HepG2 (cell line): ENCODE measurements at regions not wholly inside any gene's neighbourhood (a gene's known extent, or its start where the extent isn't known, plus 50 kb on each side); places are given as distances from the start of the nearest gene placed in this dataset.
A peak's percentile ranks its signal among the peaks of the same experiment; 100 is the strongest.

ENCODE experiments used
- ATAC-seq: fragments of 200-7000 bp; cut with Tn5 transposase; 3 replicates; pipeline ENCODE4 v1.9.1; 2020; ENCODE audit warnings: mild to moderate bottlenecking, moderate library complexity
- BruUV-seq: library from RNA; stranded (reverse); fragments of 400-500 nt; replicated peaks from 2 replicates; lab custom pipeline; 2021; lab: Mats Ljungman, UMichigan
- CTCF ChIA-PET: fragments of 300-600 bp; formaldehyde crosslinking; extraction: SDS; loops from one replicate; lab custom pipeline; 2021; ENCODE audit warnings: low total read pairs, inconsistent platforms, low intra/inter-chr PET ratio; lab: Yijun Ruan, JAX
- POLR2A ChIA-PET: fragments of 350-600 bp; sonication (Branson Sonifier 250); formaldehyde crosslinking; loops from one replicate; lab custom pipeline; 2020; ENCODE audit warnings: antibody characterized with exemption, inconsistent platforms; lab: Yijun Ruan, JAX
- DNase-seq: peaks from one replicate; pipeline ENCODE4 v3.0.0-alpha.2; 2015; ENCODE audit warnings: low spot score
- FAIRE-seq: peaks from 3 replicates; lab custom pipeline; 2011; peaks lifted over from hg19 to GRCh38; lab: Jason Lieb, UNC
- H2AFZ ChIP-seq: one replicate; pipeline ENCODE4 v1.6.1; 2011; ENCODE audit warnings: low read length, inconsistent platforms
- H3K27ac ChIP-seq: fragments of 300-600 bp; 3 replicates; pipeline ENCODE4 v1.8.0; 2011; ENCODE audit warnings: mixed run types, mild to moderate bottlenecking, mixed read lengths, low read length, inconsistent platforms; ENCODE audit not compliant: insufficient read depth; ENCODE audit errors: extremely low read length
- H3K27me3 ChIP-seq, 2 experiments: fragments of 200-600 bp in 1 of 2; 2 replicates in 1 of 2; 3 replicates in 1 of 2; pipeline versions ENCODE4 v1.6.0 to v1.8.0; 2011; ENCODE audit warnings: low read length in 2 of 2, mild to moderate bottlenecking in 2 of 2, moderate library complexity in 2 of 2, inconsistent platforms in 1 of 2; ENCODE audit not compliant: insufficient read depth in 2 of 2, control insufficient read depth in 1 of 2
- H3K36me3 ChIP-seq, 2 experiments: fragments of 200-600 bp in 1 of 2; replicated peaks in 1 of 2; 2 replicates in 1 of 2; 3 replicates in 1 of 2; pipeline versions ENCODE4 v1.5.1 to v1.8.0; 2011; ENCODE audit warnings: low read length in 2 of 2, inconsistent platforms in 1 of 2; ENCODE audit not compliant: insufficient read depth in 2 of 2, control insufficient read depth in 1 of 2
- H3K4me1 ChIP-seq: 2 replicates; pipeline ENCODE4 v1.5.1; 2012; ENCODE audit warnings: low read length, inconsistent platforms; ENCODE audit not compliant: insufficient read depth
- H3K4me2 ChIP-seq: 2 replicates; pipeline ENCODE4 v1.6.0; 2011; ENCODE audit warnings: low read depth, low read length, inconsistent platforms
- H3K4me3 ChIP-seq, 3 experiments: fragments of 200-600 bp in 1 of 3; sonication (generic), shearing (Covaris generic) in 1 of 3; replicated peaks in 1 of 3; 2 replicates each; pipeline ENCODE4 v1.5.1; 2011 to 2016; ENCODE audit warnings: low read length in 3 of 3, inconsistent platforms in 2 of 3, low read depth in 2 of 3, mild to moderate bottlenecking in 2 of 3, control low read depth in 1 of 3, mixed read lengths in 1 of 3; ENCODE audit not compliant: insufficient read depth in 1 of 3
- H3K79me2 ChIP-seq: one replicate; pipeline ENCODE4 v1.6.1; 2011; ENCODE audit warnings: low read length, inconsistent platforms; ENCODE audit not compliant: insufficient read depth
- H3K9ac ChIP-seq: 2 replicates; pipeline ENCODE4 v1.6.0; 2011; ENCODE audit warnings: mild to moderate bottlenecking, low read depth, low read length, inconsistent platforms; ENCODE audit not compliant: insufficient read depth
- H3K9me3 ChIP-seq: 2 replicates; pipeline ENCODE4 v1.5.1; 2012; ENCODE audit warnings: mild to moderate bottlenecking, low read length
- H4K20me1 ChIP-seq: 2 replicates; pipeline ENCODE4 v1.6.0; 2011; ENCODE audit warnings: inconsistent platforms, mild to moderate bottlenecking, low read length, moderate library complexity; ENCODE audit not compliant: insufficient read depth
- CREM ChIP-seq, 2 experiments: sonication (generic) in 1 of 2; formaldehyde crosslinking in 1 of 2; IDR thresholded peaks; 2 replicates each; pipeline versions ENCODE4 v1.4.0 to v1.6.1; 2016 to 2020; ENCODE audit warnings: antibody characterized with exemption in 1 of 2, mild to moderate bottlenecking in 1 of 2, missing genetic modification reagents in 1 of 2
- DMAP1 ChIP-seq: IDR thresholded peaks from 2 replicates; pipeline ENCODE4 v1.6.1; 2016
- ETV6 ChIP-seq: sonication (generic); formaldehyde crosslinking; conservative IDR thresholded peaks from 2 replicates; pipeline ENCODE4 v1.4.0; 2020; ENCODE audit warnings: missing genetic modification reagents
- PHB2 ChIP-seq: fragments of 450-650 bp; IDR thresholded peaks from 2 replicates; pipeline ENCODE4 v1.6.1; 2018; ENCODE audit not compliant: partially characterized antibody
- SRSF9 ChIP-seq: fragments of 200-400 bp; formaldehyde crosslinking; IDR thresholded peaks from 2 replicates; pipeline ENCODE4 v1.6.1; 2018; ENCODE audit warnings: borderline replicate concordance, mild to moderate bottlenecking, low read depth, low read length; ENCODE audit not compliant: insufficient read depth, poor library complexity, severe bottlenecking
- ZC3H4 ChIP-seq: sonication (generic); formaldehyde crosslinking; IDR thresholded peaks from 2 replicates; pipeline ENCODE4 v1.4.0; 2020; ENCODE audit warnings: missing genetic modification reagents, borderline replicate concordance
- ZFP82 ChIP-seq: sonication (generic); formaldehyde crosslinking; IDR thresholded peaks from 2 replicates; pipeline ENCODE4 v1.5.1; 2020; ENCODE audit warnings: mild to moderate bottlenecking, missing genetic modification reagents, borderline replicate concordance
- ZFY ChIP-seq: sonication (generic); formaldehyde crosslinking; IDR thresholded peaks from 2 replicates; pipeline ENCODE4 v1.4.0; 2020; ENCODE audit warnings: missing genetic modification reagents
- ZNF274 ChIP-seq: sonication (generic); formaldehyde crosslinking; IDR thresholded peaks from 2 replicates; pipeline ENCODE4 v1.5.1; 2020; ENCODE audit warnings: mild to moderate bottlenecking, missing genetic modification reagents
- ZNF777 ChIP-seq: sonication (generic); formaldehyde crosslinking; IDR thresholded peaks from 2 replicates; pipeline ENCODE4 v1.4.0; 2020; ENCODE audit warnings: missing genetic modification reagents
- WGBS: methylation state at CpG from one replicate; pipeline ENCODE4 v1.1.6; 2017; ENCODE audit warnings: low lambda C conversion rate; 5-methylcytosine and 5-hydroxymethylcytosine counted together
- in situ Hi-C: cut with HindIII; loops from 2 replicates; pipeline ENCODE4 v1.10.0; 2017; ENCODE audit warnings: low pct_unique_long_range_greater_than_20kb; ENCODE audit not compliant: extremely low pct_ligation_motif_present
- intact Hi-C: fragments of 100-400 bp; cut with micrococcal nuclease; formaldehyde crosslinking; loops from one replicate; pipeline ENCODE4 v1.10.0; 2022; ENCODE audit not compliant: unreplicated experiment
- TF ChIP-seq, protein P1 (sequence below): IDR thresholded peaks from 2 replicates; pipeline ENCODE4 v1.6.1; 2012; ENCODE audit warnings: inconsistent platforms
- TF ChIP-seq, protein P2 (sequence below): sonication (generic); formaldehyde crosslinking; IDR thresholded peaks from 2 replicates; pipeline ENCODE4 v1.4.0; 2020; ENCODE audit warnings: mild to moderate bottlenecking, low read depth, missing genetic modification reagents
- TF ChIP-seq, protein P3 (sequence below): sonication (generic); formaldehyde crosslinking; IDR thresholded peaks from 2 replicates; pipeline ENCODE4 v1.5.0; 2020; ENCODE audit warnings: mild to moderate bottlenecking, missing genetic modification reagents

DNA sequence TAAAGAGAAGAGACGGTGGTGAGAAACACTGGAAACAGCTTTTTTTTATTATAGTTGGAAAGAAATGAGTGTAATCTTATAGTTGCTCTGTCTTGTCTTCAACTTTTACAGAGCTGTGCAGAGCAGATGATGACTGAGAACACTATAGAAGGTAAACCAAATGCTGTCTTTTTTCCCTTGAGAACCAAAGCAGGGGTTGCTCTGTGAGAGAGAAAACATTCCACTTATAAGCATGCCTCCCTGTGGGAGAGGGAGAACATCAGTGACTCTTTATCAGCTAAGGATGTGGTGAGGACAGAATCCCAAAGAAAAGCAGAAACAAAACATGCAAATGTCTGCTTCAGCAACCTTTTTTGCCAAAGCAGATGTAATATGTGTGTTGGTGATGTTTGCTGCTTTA lies 179.3 kb upstream of the HDDC2 start (continued):
- TF ChIP-seq ZC3H4 (CRISPR knock-in tag) (no peak), CREM (IDR thresholded peaks at IDR 0.05) (no peak), CREM (CRISPR knock-in tag; IDR thresholded peaks at IDR 0.05) (no peak), ZNF274 (no peak), ETV6 (CRISPR knock-in tag) (no peak)
- TF ChIP-seq, protein P1, sequence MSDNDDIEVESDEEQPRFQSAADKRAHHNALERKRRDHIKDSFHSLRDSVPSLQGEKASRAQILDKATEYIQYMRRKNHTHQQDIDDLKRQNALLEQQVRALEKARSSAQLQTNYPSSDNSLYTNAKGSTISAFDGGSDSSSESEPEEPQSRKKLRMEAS = no peak
- TF ChIP-seq, all 625 proteins: peak for 0

DNA sequence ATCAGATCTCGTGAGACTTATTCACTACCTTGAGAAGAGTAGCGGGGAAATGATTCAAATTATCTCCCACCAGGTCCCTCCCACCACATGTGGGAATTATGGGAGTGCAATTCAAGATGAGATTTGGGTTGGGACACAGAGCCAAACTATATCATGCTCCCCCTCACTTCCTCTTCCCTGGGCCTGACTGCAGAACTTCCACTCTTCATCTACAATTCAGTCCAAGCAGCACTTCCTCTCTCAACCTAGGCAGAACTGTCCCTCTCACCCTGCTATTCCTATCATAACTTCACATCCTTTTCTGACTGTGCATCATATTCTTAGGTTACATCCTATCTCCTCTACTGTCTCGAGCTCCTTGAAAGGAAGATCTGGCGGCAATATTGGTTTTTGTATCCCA lies 184.0 kb upstream of the HDDC2 start:
- H3K4me2 ChIP-seq = no peak overlapping the region
- TF ChIP-seq PHB2 (peak; percentile 7), ZFP82 (no peak), DMAP1 (CRISPR knock-in tag) (no peak)
- no peak overlapping the region for H3K9ac ChIP-seq
- H3K36me3 ChIP-seq = no peaks in the 10 kb centered on the region
- no peak overlapping the region for H3K4me3 ChIP-seq
- whole genome bisulfite sequencing = 0% methylated on average over 4 of the region's 4 CpGs
- peaks cover 2 to 3% of the 10 kb centered on the region in 2 experiments; a peak in 2 of 5 replicates for H3K27me3 ChIP-seq
- no TSS peak for BruUV-seq
- DNase-seq (no peak), ATAC-seq (no peak), FAIRE-seq (no peak)
- intact Hi-C loops (no loop called here), in situ Hi-C loops (no loop called here)
- no peaks in the 10 kb centered on the region for H3K79me2 ChIP-seq
- no peaks in the 10 kb centered on the region for H4K20me1 ChIP-seq
- H3K4me1 ChIP-seq = no peaks in the 10 kb centered on the region
- CTCF ChIA-PET = no interaction called here
- H3K27ac ChIP-seq = no peak overlapping the region
- POLR2A ChIA-PET = no interaction called here
- H3K9me3 ChIP-seq = no peaks in the 10 kb centered on the region
- no peak overlapping the region for H2AFZ ChIP-seq

DNA sequence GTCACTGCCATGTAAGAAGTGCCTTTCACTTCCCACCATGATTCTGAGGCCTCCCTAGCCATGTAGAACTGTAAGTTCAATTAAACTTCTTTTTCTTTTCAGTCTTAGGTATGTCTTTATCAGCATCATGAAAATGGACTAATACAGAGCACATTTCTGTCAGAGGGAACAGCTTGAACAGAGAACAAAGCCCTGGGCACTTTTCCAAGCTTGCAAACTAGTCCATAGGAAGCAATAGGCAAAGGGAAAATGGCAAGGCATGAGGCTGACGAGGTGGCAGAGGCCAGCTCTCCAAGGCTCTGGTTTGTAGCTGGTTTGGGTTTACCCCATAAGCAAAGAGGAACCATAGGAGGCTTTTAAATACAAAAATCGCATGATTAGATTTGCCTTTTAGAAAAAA lies 185.1 kb upstream of the HDDC2 start:
- Histone ChIP-seq H2AFZ (no peak overlapping the region), H4K20me1 (no peaks in the 10 kb centered on the region), H3K27me3 (peaks cover 2 to 5% of the 10 kb centered on the region in 2 experiments; a peak in 2 of 5 replicates), H3K4me3 (no peak overlapping the region), H3K27ac (no peak overlapping the region), H3K36me3 (no peaks in the 10 kb centered on the region), H3K9me3 (no peaks in the 10 kb centered on the region), H3K4me2 (no peak overlapping the region), H3K4me1 (no peaks in the 10 kb centered on the region), H3K9ac (no peak overlapping the region), H3K79me2 (no peaks in the 10 kb centered on the region)
- FAIRE-seq (no peak), DNase-seq (no peak), ATAC-seq (no peak)
- intact Hi-C loops (no loop called here), in situ Hi-C loops (no loop called here)
- ChIA-PET POLR2A (no interaction called here), CTCF (no interaction called here)
- no TSS peak for BruUV-seq
- TF ChIP-seq ZNF777 (CRISPR knock-in tag) (no peak), ZFY (CRISPR knock-in tag) (no peak), SRSF9 (no peak)
- TF ChIP-seq, protein P2, sequence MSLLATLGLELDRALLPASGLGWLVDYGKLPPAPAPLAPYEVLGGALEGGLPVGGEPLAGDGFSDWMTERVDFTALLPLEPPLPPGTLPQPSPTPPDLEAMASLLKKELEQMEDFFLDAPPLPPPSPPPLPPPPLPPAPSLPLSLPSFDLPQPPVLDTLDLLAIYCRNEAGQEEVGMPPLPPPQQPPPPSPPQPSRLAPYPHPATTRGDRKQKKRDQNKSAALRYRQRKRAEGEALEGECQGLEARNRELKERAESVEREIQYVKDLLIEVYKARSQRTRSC (CRISPR knock-in tag) = no peak
- TF ChIP-seq, protein P3, sequence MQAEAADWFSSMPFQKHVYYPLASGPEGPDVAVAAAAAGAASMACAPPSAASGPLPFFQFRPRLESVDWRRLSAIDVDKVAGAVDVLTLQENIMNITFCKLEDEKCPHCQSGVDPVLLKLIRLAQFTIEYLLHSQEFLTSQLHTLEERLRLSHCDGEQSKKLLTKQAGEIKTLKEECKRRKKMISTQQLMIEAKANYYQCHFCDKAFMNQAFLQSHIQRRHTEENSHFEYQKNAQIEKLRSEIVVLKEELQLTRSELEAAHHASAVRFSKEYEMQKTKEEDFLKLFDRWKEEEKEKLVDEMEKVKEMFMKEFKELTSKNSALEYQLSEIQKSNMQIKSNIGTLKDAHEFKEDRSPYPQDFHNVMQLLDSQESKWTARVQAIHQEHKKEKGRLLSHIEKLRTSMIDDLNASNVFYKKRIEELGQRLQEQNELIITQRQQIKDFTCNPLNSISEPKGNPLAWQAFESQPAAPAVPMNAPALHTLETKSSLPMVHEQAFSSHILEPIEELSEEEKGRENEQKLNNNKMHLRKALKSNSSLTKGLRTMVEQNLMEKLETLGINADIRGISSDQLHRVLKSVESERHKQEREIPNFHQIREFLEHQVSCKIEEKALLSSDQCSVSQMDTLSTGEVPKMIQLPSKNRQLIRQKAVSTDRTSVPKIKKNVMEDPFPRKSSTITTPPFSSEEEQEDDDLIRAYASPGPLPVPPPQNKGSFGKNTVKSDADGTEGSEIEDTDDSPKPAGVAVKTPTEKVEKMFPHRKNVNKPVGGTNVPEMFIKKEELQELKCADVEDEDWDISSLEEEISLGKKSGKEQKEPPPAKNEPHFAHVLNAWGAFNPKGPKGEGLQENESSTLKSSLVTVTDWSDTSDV (CRISPR knock-in tag) = no peak
- 1% methylated on average over 2 of the region's 2 CpGs for WGBS
